OCI-LY7 (cell line): ENCODE measurements at regions not wholly inside any gene's neighbourhood (a gene's known extent, or its start where the extent isn't known, plus 50 kb on each side); places are given as distances from the start of the nearest gene placed in this dataset.

Source experiments
- EZH2phosphoT487 ChIP-seq: fragments of 200-600 bp; sonication (generic); IDR thresholded peaks from 2 replicates; pipeline ENCODE4 v1.6.1; 2018; ENCODE audit warnings: low read depth, borderline replicate concordance, mild to moderate bottlenecking, mixed run types, antibody characterized with exemption, low read length, moderate library complexity, mixed read lengths
- TF ChIP-seq, protein P1 (sequence below): fragments of 200-600 bp; sonication (generic); conservative IDR thresholded peaks from 2 replicates; pipeline ENCODE4 v1.5.1; 2014; ENCODE audit warnings: mild to moderate bottlenecking, antibody characterized with exemption, low read length, moderate library complexity, mixed read lengths

GRCh38 chr5:173710528-173710927 is 94.1 kb upstream of the BOD1 start:
- TF ChIP-seq, protein P1, sequence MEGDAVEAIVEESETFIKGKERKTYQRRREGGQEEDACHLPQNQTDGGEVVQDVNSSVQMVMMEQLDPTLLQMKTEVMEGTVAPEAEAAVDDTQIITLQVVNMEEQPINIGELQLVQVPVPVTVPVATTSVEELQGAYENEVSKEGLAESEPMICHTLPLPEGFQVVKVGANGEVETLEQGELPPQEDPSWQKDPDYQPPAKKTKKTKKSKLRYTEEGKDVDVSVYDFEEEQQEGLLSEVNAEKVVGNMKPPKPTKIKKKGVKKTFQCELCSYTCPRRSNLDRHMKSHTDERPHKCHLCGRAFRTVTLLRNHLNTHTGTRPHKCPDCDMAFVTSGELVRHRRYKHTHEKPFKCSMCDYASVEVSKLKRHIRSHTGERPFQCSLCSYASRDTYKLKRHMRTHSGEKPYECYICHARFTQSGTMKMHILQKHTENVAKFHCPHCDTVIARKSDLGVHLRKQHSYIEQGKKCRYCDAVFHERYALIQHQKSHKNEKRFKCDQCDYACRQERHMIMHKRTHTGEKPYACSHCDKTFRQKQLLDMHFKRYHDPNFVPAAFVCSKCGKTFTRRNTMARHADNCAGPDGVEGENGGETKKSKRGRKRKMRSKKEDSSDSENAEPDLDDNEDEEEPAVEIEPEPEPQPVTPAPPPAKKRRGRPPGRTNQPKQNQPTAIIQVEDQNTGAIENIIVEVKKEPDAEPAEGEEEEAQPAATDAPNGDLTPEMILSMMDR = no peak
- TF ChIP-seq EZH2phosphoT487 = no peak
